ENCODE measurements at regions not wholly inside any gene's neighbourhood (a gene's known extent, or its start where the extent isn't known, plus 50 kb on each side); places are given as distances from the start of the nearest gene placed in this dataset.

GRCh38 chr22:23411739-23412138 lies 168.4 kb downstream of the IGLL1 start:
- no peak for DNase-seq (ENCODE audit: low read depth in 1 of 2, low spot score in 1 of 2)

GRCh38 chr22:23410411-23410810 lies 169.7 kb downstream of the IGLL1 start:
- no peak for DNase-seq (ENCODE audit: low read depth in 1 of 2, low spot score in 1 of 2)

- no peak for DNase-seq (ENCODE audit: low read depth in 1 of 2, low spot score in 1 of 2)
Observed at GRCh38 chr22:23409976-23410375, 170.1 kb downstream of the IGLL1 start.

- no peak for DNase-seq (ENCODE audit: low read depth in 1 of 2, low spot score in 1 of 2)
Observed at GRCh38 chr22:23408321-23408720, 171.8 kb downstream of the IGLL1 start.

- no peak for DNase-seq (ENCODE audit: low read depth in 1 of 2, low spot score in 1 of 2)
Observed at GRCh38 chr22:23405366-23405851, 174.7 kb downstream of the IGLL1 start.

- DNase-seq (ENCODE audit: low read depth in 1 of 2, low spot score in 1 of 2) = no peak
Observed at GRCh38 chr22:23404689-23405365, 175.3 kb downstream of the IGLL1 start.

- no peak for DNase-seq (ENCODE audit: low read depth in 1 of 2, low spot score in 1 of 2)
Observed at GRCh38 chr22:23403720-23404688, 176.1 kb downstream of the IGLL1 start.

- DNase-seq (ENCODE audit: low read depth in 1 of 2, low spot score in 1 of 2) = no peak
Observed at GRCh38 chr22:23403152-23403719, 176.9 kb downstream of the IGLL1 start.

GRCh38 chr22:23402275-23403151 lies 177.6 kb downstream of the IGLL1 start:
- DNase-seq (ENCODE audit: low read depth in 1 of 2, low spot score in 1 of 2) = peak in 1 of 2 donors; percentile 17

GRCh38 chr22:23401910-23402274 lies 178.2 kb downstream of the IGLL1 start:
- DNase-seq (ENCODE audit: low read depth in 1 of 2, low spot score in 1 of 2) = no peak

- no peak for DNase-seq (ENCODE audit: low read depth in 1 of 2, low spot score in 1 of 2)
Observed at GRCh38 chr22:23401111-23401909, 178.8 kb downstream of the IGLL1 start.

- DNase-seq (ENCODE audit: low read depth in 1 of 2, low spot score in 1 of 2) = no peak
Observed at GRCh38 chr22:23400286-23400981, 179.7 kb downstream of the IGLL1 start.

GRCh38 chr22:23399367-23400285 lies 180.5 kb downstream of the IGLL1 start:
- DNase-seq (ENCODE audit: low read depth in 1 of 2, low spot score in 1 of 2) = no peak

- DNase-seq (ENCODE audit: low read depth in 1 of 2, low spot score in 1 of 2) = no peak
Observed at GRCh38 chr22:23398701-23399366, 181.3 kb downstream of the IGLL1 start.

- DNase-seq (ENCODE audit: low read depth in 1 of 2, low spot score in 1 of 2) = no peak
Observed at GRCh38 chr22:23397613-23398567, 182.2 kb downstream of the IGLL1 start.

- no peak for DNase-seq (ENCODE audit: low read depth in 1 of 2, low spot score in 1 of 2)
Observed at GRCh38 chr22:23397008-23397612, 183.0 kb downstream of the IGLL1 start.

Data from activated CD4-positive, alpha-beta T cell treated with anti-CD3 and anti-CD28 coated beads, Interleukin-2, amount 50 U/mL, for 24 hours (primary cell).